ENCODE measurements at regions not wholly inside any gene's neighbourhood (a gene's known extent, or its start where the extent isn't known, plus 50 kb on each side); places are given as distances from the start of the nearest gene placed in this dataset.

DNA sequence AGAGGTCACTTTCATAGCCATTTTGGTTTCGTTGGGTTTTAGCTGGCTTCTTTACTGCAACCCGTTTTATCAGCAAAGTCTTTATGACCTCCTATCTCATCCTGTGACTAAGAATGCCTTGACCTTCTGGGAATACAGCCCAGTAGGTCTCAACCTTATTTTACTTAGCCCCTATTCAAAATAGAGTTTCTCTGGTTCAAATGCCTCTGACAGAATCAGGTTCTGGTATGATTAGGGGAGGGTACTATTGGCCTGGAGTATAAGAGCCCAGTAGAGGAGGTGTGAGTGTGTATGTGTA lies 95.4 kb upstream of the RAB40AL start:
- Histone ChIP-seq H3K9me3 (ENCODE audit: control insufficient read depth in 4 of 4, low read length in 3 of 4) (no peaks in the 10 kb centered on the region), H3K4me3 (ENCODE audit: low read depth in 1 of 3, low read length in 3 of 3) (no peak overlapping the region), H3K36me3 (ENCODE audit: control insufficient read depth in 4 of 4, insufficient read depth in 3 of 4, low read depth in 1 of 4, low read length in 3 of 4) (peaks cover 0 to 5% (median under 1%) of the 10 kb centered on the region in 4 donors), H3K27ac (ENCODE audit: low read depth in 1 of 2, low read length in 2 of 2) (no peak overlapping the region), H3K27me3 (ENCODE audit: control insufficient read depth in 4 of 4, insufficient read depth in 4 of 4, low read length in 3 of 4) (no peaks in the 10 kb centered on the region), H3K4me1 (ENCODE audit: control insufficient read depth in 4 of 4, insufficient read depth in 4 of 4, low read length in 3 of 4) (no peaks in the 10 kb centered on the region), H3K9ac (ENCODE audit: low read depth in 1 of 2, low read length in 2 of 2) (no peak overlapping the region)
- TF ChIP-seq, protein P1, sequence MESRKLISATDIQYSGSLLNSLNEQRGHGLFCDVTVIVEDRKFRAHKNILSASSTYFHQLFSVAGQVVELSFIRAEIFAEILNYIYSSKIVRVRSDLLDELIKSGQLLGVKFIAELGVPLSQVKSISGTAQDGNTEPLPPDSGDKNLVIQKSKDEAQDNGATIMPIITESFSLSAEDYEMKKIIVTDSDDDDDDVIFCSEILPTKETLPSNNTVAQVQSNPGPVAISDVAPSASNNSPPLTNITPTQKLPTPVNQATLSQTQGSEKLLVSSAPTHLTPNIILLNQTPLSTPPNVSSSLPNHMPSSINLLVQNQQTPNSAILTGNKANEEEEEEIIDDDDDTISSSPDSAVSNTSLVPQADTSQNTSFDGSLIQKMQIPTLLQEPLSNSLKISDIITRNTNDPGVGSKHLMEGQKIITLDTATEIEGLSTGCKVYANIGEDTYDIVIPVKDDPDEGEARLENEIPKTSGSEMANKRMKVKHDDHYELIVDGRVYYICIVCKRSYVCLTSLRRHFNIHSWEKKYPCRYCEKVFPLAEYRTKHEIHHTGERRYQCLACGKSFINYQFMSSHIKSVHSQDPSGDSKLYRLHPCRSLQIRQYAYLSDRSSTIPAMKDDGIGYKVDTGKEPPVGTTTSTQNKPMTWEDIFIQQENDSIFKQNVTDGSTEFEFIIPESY (IDR thresholded peaks at IDR 0.05) = no peak
- TF ChIP-seq YY1 (IDR thresholded peaks at IDR 0.05) = no peak
- no peak for TF ChIP-seq NR2F2 (IDR thresholded peaks at IDR 0.05)
- TF ChIP-seq EGR1 (IDR thresholded peaks at IDR 0.05; ENCODE audit: low read depth in 2 of 2) = no peak
- TF ChIP-seq TAF1 (conservative IDR thresholded peaks at IDR 0.05) = no peak
- TF ChIP-seq, protein P2, sequence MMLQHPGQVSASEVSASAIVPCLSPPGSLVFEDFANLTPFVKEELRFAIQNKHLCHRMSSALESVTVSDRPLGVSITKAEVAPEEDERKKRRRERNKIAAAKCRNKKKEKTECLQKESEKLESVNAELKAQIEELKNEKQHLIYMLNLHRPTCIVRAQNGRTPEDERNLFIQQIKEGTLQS (IDR thresholded peaks at IDR 0.05) = no peak
- TF ChIP-seq HNF4G (IDR thresholded peaks at IDR 0.05) = no peak
- no peak for TF ChIP-seq RXRA (IDR thresholded peaks at IDR 0.05)
- DNase-seq (ENCODE audit: low spot score) = no peak
- WGBS = 83% methylated on average over 2 of the region's 2 CpGs

DNA sequence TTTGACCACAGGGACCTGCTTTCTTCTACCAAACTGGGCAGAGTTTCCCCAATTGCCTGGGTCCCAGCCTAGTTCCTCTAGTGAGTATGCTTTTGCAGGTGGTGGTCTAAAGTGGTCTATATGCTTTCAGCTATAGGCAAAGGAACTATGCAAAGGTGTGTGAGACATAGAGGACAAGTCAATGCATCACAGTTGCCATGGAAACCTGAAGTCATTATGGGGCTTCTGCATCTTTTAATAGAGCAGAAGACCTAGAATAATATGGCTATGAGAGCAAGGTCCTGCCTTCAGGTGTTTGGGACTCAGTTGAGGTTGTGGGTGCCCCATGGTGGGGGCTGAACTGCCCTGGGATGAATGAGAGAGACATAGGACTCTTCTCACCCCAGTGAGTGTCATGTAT lies 92.1 kb upstream of the RAB40AL start:
- H3K36me3 ChIP-seq (ENCODE audit: control insufficient read depth in 4 of 4, insufficient read depth in 3 of 4, low read depth in 1 of 4, low read length in 3 of 4) = peaks cover 0 to 2% (median 0%) of the 10 kb centered on the region in 4 donors
- no peak overlapping the region for H3K27ac ChIP-seq (ENCODE audit: low read depth in 1 of 2, low read length in 2 of 2)
- no peak for DNase-seq (ENCODE audit: low spot score)
- no peak overlapping the region for H3K9ac ChIP-seq (ENCODE audit: low read depth in 1 of 2, low read length in 2 of 2)
- H3K9me3 ChIP-seq (ENCODE audit: control insufficient read depth in 4 of 4, low read length in 3 of 4) = no peaks in the 10 kb centered on the region
- TF ChIP-seq JUND (IDR thresholded peaks at IDR 0.05) (no peak), RAD21 (IDR thresholded peaks at IDR 0.05) (no peak), HNF4A (conservative IDR thresholded peaks at IDR 0.05) (no peak), RXRA (IDR thresholded peaks at IDR 0.05) (no peak)
- TF ChIP-seq, protein P1 (IDR thresholded peaks at IDR 0.05) = no peak
- H3K27me3 ChIP-seq (ENCODE audit: control insufficient read depth in 4 of 4, insufficient read depth in 4 of 4, low read length in 3 of 4) = no peaks in the 10 kb centered on the region
- H3K4me1 ChIP-seq (ENCODE audit: control insufficient read depth in 4 of 4, insufficient read depth in 4 of 4, low read length in 3 of 4) = no peaks in the 10 kb centered on the region
- no peak overlapping the region for H3K4me3 ChIP-seq (ENCODE audit: low read depth in 1 of 3, low read length in 3 of 3)

DNA sequence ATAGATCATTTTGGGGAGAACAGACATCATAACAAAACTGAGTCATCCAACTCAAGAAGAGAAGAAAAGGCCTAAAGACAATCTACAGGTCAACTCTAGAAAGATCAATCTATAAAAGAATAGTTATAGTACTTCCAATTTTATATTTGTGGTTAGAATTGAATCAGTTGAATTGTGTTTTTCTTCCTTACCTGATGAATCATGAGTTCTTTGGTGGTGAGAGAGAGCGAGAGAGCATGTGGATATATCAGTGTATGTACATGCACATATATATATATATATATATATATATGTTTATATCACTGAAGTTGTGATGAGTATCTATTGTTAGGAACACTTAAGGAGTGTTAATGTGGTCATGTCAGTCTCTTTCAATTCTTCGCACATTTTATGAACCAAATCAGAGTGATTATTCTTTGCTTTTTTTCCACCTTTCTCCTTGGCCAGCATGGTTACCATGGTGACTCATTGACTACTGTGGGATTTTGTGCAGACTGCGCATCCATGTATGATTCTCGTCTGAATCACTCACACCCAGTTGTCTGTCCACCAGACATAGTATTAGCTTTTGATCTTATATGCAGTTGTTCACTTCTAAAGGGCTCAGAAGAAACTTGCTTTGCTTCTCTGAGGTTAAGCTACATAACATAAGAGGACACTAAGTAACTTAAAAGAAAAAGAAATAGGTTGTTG lies 90.4 kb upstream of the RAB40AL start:
- TF ChIP-seq, protein P3, sequence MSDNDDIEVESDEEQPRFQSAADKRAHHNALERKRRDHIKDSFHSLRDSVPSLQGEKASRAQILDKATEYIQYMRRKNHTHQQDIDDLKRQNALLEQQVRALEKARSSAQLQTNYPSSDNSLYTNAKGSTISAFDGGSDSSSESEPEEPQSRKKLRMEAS (IDR thresholded peaks at IDR 0.05) = no peak
- TF ChIP-seq HNF4A (conservative IDR thresholded peaks at IDR 0.05) (no peak), RAD21 (IDR thresholded peaks at IDR 0.05) (no peak), SP1 (IDR thresholded peaks at IDR 0.05) (no peak), JUND (IDR thresholded peaks at IDR 0.05) (no peak), YY1 (IDR thresholded peaks at IDR 0.05) (no peak)
- TF ChIP-seq, protein P2 (IDR thresholded peaks at IDR 0.05) = no peak
- WGBS = 95% methylated on average over 4 of the region's 4 CpGs
- Histone ChIP-seq H3K36me3 (ENCODE audit: control insufficient read depth in 4 of 4, insufficient read depth in 3 of 4, low read depth in 1 of 4, low read length in 3 of 4) (no peaks in the 10 kb centered on the region), H3K9ac (ENCODE audit: low read depth in 1 of 2, low read length in 2 of 2) (no peak overlapping the region), H3K4me1 (ENCODE audit: control insufficient read depth in 4 of 4, insufficient read depth in 4 of 4, low read length in 3 of 4) (no peaks in the 10 kb centered on the region), H3K4me3 (ENCODE audit: low read depth in 1 of 3, low read length in 3 of 3) (no peak overlapping the region), H3K27ac (ENCODE audit: low read depth in 1 of 2, low read length in 2 of 2) (no peak overlapping the region), H3K27me3 (ENCODE audit: control insufficient read depth in 4 of 4, insufficient read depth in 4 of 4, low read length in 3 of 4) (no peaks in the 10 kb centered on the region), H3K9me3 (ENCODE audit: control insufficient read depth in 4 of 4, low read length in 3 of 4) (no peaks in the 10 kb centered on the region)
- no peak for DNase-seq (ENCODE audit: low spot score)
